ENCODE measurements at regions not wholly inside any gene's neighbourhood (a gene's known extent, or its start where the extent isn't known, plus 50 kb on each side); places are given as distances from the start of the nearest gene placed in this dataset.

- TF ChIP-seq CTCF (IDR thresholded peaks at IDR 0.05; ENCODE audit: insufficient read depth, low read depth, low read length) (no peak), EZH2 (IDR thresholded peaks at IDR 0.05; ENCODE audit: insufficient read depth, low read length) (no peak)
Measured at GRCh38 chr1:209042413-209042812, 541.1 kb upstream of the CAMK1G start.
